Cardiac muscle cell (in vitro differentiated cells and primary cell): ENCODE measurements at regions not wholly inside any gene's neighbourhood (a gene's known extent, or its start where the extent isn't known, plus 50 kb on each side); places are given as distances from the start of the nearest gene placed in this dataset.

Experiments used
- DNase-seq, 2 donors: peaks; one replicate each; pipeline versions ENCODE4 v3.0.0 to v3.0.0-alpha.2; 2010 to 2017; ENCODE audit warnings: low read depth in 1 of 2, low spot score in 1 of 2
- H3K27ac ChIP-seq: fragments of 200-600 bp; sonication (generic); 2 replicates; pipeline ENCODE4 v1.5.1; 2016
- H3K27me3 ChIP-seq: fragments of 200-600 bp; sonication (generic); 2 replicates; pipeline ENCODE4 v1.6.0; 2016; ENCODE audit warnings: control low read depth
- H3K36me3 ChIP-seq: fragments of 200-600 bp; sonication (generic); 2 replicates; pipeline ENCODE4 v1.5.1; 2016; ENCODE audit warnings: control low read depth
- H3K4me1 ChIP-seq: fragments of 200-600 bp; sonication (generic); 2 replicates; pipeline ENCODE4 v1.8.1; 2017; ENCODE audit warnings: low read depth, mild to moderate bottlenecking, mixed run types
- H3K4me3 ChIP-seq: fragments of 200-600 bp; sonication (generic); 2 replicates; pipeline ENCODE4 v1.5.1; 2016; ENCODE audit warnings: mild to moderate bottlenecking
- H3K9me3 ChIP-seq: fragments of 200-600 bp; sonication (generic); 2 replicates; pipeline ENCODE4 v1.5.1; 2017; ENCODE audit warnings: low read depth, mild to moderate bottlenecking, control low read depth
- TF ChIP-seq, protein P1 (sequence below): IDR thresholded peaks from 2 replicates; pipeline ENCODE4 v1.5.1; 2012; ENCODE audit warnings: low read depth, mild to moderate bottlenecking, low read length

GRCh38 chr3:16051691-16052090 lies 122.8 kb upstream of the GALNT15 start:
- Histone ChIP-seq H3K4me1 (peaks cover 13% of the 10 kb centered on the region), H3K27me3 (no peaks in the 10 kb centered on the region), H3K36me3 (no peaks in the 10 kb centered on the region), H3K4me3 (no peak overlapping the region), H3K27ac (no peak overlapping the region), H3K9me3 (no peaks in the 10 kb centered on the region)
- TF ChIP-seq, protein P1, sequence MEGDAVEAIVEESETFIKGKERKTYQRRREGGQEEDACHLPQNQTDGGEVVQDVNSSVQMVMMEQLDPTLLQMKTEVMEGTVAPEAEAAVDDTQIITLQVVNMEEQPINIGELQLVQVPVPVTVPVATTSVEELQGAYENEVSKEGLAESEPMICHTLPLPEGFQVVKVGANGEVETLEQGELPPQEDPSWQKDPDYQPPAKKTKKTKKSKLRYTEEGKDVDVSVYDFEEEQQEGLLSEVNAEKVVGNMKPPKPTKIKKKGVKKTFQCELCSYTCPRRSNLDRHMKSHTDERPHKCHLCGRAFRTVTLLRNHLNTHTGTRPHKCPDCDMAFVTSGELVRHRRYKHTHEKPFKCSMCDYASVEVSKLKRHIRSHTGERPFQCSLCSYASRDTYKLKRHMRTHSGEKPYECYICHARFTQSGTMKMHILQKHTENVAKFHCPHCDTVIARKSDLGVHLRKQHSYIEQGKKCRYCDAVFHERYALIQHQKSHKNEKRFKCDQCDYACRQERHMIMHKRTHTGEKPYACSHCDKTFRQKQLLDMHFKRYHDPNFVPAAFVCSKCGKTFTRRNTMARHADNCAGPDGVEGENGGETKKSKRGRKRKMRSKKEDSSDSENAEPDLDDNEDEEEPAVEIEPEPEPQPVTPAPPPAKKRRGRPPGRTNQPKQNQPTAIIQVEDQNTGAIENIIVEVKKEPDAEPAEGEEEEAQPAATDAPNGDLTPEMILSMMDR, result no peak
- no peak for DNase-seq

- Histone ChIP-seq H3K9me3 (no peaks in the 10 kb centered on the region), H3K36me3 (no peaks in the 10 kb centered on the region), H3K4me1 (peaks cover 13% of the 10 kb centered on the region), H3K27ac (no peak overlapping the region), H3K27me3 (no peaks in the 10 kb centered on the region), H3K4me3 (no peak overlapping the region)
- TF ChIP-seq, protein P1, result no peak
- DNase-seq, result no peak
Measured at GRCh38 chr3:16052964-16053363, 121.5 kb upstream of the GALNT15 start.

DNA sequence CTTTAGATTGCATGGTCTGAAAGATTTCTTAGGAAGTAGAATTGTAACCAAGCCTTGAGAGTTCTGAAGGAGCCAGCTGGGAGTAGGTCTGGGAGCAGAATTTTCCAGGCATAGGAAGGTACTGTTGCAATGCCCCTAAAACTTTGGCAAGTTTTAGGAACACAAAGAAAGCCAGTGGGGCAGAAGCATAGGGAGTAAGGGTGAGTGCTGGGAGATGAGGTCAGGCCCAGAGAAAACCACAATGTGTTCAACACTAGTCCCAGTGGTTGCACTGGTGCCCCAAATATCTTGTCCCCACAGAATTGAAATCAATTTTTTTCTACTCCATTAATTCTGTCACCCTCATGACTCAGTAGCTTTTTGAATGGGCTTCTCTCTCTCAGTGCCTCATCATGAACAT lies 120.7 kb upstream of the GALNT15 start:
- TF ChIP-seq, protein P1, result no peak
- H3K27ac ChIP-seq, result no peak overlapping the region
- H3K4me1 ChIP-seq, result peaks cover 13% of the 10 kb centered on the region
- DNase-seq, result no peak
- no peak overlapping the region for H3K4me3 ChIP-seq
- H3K9me3 ChIP-seq, result no peaks in the 10 kb centered on the region
- no peaks in the 10 kb centered on the region for H3K27me3 ChIP-seq
- H3K36me3 ChIP-seq, result no peaks in the 10 kb centered on the region

DNA sequence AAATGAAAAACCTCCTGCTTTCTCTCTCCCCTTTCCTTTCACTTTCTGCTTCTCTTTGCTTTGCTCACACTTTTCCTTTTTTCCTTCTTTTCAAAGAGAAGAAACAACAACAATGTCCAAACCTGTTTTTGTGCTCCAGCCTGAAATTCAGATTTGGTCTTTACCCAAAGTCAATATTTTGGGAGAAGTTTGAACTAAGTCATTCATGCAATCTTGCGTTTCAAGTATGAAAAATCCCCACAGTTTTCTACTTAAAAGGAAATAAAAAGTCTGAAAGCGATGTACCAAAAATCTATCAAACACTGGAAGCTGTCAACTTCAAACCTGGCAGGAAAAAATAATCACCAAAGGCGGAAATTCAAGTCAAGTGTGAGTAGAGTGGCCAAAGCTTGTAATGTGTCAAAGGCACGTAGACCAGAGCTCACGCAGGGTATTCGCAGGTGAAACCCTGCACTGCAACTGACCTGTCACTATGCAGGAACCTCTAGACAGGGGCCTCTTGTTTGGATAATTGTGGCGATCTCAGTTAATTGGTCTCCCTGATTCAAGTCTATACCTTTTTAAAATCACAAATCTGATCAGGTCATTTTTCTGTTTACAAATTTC lies 118.8 kb upstream of the GALNT15 start:
- Histone ChIP-seq H3K36me3 (no peaks in the 10 kb centered on the region), H3K4me1 (peaks cover 13% of the 10 kb centered on the region), H3K27ac (no peak overlapping the region), H3K27me3 (no peaks in the 10 kb centered on the region), H3K4me3 (no peak overlapping the region), H3K9me3 (no peaks in the 10 kb centered on the region)
- TF ChIP-seq, protein P1, result no peak
- DNase-seq, result peak in 1 of 2 donors; percentile 42

DNA sequence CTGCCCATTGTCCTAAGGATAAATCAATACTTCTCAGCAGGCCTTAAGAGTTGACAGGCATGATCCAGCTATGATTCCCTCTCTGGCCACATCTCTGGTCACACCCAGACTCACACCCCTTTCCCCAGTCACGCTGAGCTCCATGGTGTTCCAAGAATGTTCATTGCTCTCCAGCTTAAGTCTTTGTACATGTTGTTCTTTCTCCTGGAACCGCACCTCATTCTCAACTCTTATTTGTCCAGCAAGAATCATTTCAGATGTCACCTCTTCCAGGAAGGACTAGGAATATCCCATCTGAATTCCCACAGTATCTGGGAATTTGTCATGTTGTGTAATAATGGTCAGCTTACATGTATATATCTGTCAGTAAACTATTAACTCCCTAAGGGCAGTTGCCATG lies 118.3 kb upstream of the GALNT15 start:
- H3K27me3 ChIP-seq, result no peaks in the 10 kb centered on the region
- H3K36me3 ChIP-seq, result no peaks in the 10 kb centered on the region
- peaks cover 13% of the 10 kb centered on the region for H3K4me1 ChIP-seq
- peak in 1 of 2 donors; percentile 39 for DNase-seq
- H3K9me3 ChIP-seq, result no peaks in the 10 kb centered on the region
- TF ChIP-seq, protein P1, result no peak
- H3K4me3 ChIP-seq, result no peak overlapping the region
- H3K27ac ChIP-seq, result no peak overlapping the region
